Erythroblast (primary cell): ENCODE measurements at regions not wholly inside any gene's neighbourhood (a gene's known extent, or its start where the extent isn't known, plus 50 kb on each side); places are given as distances from the start of the nearest gene placed in this dataset.

Source experiments
- DNase-seq, 2 experiments: peaks; one replicate each; lab custom pipeline; 2025; lab: John Stamatoyannopoulos, UW
- GATA1 ChIP-seq: IDR thresholded peaks from 2 replicates; pipeline ENCODE4 v1.6.1; 2011; ENCODE audit warnings: low read depth, mild to moderate bottlenecking, control low read depth, low read length, moderate library complexity
- POLR2A ChIP-seq: IDR thresholded peaks from 2 replicates; pipeline ENCODE4 v1.6.1; 2011; ENCODE audit warnings: mild to moderate bottlenecking, low read length

DNA sequence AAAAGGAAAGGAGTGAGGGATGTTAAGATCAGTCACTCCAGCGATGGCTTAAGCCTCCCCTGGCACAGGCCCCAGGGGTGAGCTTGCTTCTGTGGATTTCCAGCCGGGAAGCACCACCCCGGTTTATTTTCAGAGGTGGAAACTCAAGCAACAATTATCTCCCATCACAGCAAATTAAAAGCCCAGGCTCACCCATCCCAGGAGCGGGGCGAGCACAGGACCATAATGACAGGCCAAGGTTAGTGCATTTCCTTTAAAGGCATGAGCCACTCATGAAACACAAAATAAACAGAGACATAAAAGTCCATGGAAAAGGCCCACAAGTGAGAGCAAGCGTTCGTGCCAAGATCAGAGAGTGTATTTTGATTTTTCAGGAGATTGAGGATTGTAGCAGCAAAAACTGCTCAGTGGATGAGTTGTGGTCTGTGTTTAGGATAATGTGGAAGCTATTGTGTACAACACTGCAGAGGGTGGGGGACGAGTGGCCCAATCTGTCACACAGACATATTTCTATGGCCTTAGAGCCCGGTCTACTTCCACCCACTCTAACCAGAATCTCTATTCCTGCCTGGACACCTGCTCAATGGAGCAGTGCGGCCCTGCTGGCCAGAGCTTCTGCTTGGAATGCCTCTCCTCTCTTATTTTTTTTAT is 111.4 kb upstream of the CDC42EP3 start:
- TF ChIP-seq GATA1, result no peak
- TF ChIP-seq POLR2A, result no peak
- DNase-seq, result no peak

DNA sequence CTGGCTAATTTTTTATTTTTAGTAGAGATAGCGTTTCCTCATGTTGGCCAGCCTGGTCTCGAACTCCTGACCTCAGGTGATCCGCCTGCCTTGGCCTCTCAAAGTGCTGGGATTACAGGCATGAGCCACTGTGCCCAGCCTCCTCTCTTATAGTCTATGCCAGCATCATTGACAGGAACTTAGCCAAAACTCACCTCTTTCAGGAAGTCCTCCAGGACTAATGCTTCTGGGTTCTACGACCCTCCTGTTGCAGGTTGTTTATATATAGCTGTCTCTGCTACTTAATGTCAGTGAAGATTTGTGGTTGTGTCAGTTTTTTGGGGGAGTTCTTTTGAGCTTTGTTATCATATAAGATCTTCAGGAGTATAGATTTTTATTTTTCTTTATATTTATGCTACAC is 112.1 kb upstream of the CDC42EP3 start:
- no peak for DNase-seq
- TF ChIP-seq POLR2A, result no peak
- TF ChIP-seq GATA1, result no peak

DNA sequence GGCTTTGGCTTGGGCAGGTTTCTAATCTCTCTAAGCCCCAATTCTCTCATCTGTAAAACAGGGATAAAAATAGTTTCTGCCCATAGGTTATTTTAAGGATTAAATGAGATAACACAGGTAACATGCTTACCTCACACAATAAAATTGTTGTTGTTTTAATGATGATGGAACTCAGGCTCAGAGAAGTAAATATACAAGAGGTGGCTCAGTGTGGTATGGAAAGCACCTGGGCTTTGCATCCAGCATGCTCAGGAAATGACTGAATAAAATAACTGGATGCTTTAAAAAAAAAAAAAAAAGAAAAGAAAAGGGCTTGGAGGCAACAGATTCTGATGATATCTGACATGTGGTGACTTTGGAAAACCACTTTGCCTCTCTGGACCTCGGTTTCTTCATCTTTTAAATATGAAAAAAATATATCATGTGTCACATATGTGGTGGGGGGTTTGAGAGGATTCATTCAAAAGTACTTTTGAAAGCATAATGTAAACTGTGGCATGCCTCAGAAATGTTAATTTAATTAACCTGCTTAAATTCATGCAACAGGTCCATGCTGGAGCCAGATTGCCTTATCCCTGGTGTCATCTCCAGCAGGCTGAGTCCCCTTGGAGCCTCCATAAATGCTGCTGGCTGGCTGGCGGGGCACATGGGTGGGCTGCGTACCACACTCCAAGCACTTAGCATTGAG is 112.8 kb upstream of the CDC42EP3 start:
- DNase-seq, result no peak
- no peak for TF ChIP-seq POLR2A
- TF ChIP-seq GATA1, result no peak

DNA sequence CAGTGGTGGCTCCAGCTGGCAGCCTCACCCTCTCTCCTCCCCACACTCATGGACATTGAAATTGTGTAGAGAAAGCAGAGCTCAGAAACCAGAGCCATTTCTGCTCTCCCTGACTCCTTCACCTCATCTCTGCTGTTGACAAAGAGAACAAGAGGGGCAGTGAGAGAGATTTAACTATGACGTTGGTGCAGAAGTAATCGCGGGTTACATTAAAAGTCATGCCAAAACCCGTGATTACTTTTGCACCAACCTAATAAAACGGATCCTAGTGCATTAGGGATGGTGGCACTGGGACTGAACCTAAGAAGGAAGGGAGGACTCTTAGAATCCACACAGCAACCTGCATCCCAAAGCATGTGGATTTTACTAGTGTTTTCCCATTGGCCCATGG is 113.3 kb upstream of the CDC42EP3 start:
- no peak for TF ChIP-seq GATA1
- no peak for TF ChIP-seq POLR2A
- DNase-seq, result no peak

DNA sequence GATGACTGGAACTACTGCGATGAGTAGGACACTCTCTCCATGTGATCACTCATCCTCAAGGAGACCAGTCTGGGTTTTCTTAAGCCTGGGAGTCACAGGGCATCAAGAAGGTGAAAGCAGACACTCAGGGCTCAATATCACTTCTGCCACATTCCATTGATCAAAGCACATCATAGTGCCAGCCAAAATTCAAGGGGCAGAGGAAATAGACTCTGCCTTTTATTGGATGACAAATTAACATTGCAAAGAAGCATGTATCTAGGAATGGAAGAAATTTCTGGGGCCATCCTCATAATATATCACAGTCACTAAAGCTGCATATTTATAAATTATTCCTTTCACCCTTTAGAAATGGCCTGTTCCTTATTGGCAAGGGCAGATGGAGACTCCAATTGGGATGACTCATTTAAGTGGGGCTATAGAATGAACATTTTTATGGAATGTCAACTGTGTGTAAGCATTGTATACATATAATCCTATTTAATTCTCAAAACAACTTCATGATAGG is 114.8 kb upstream of the CDC42EP3 start:
- no peak for DNase-seq
- no peak for TF ChIP-seq GATA1
- no peak for TF ChIP-seq POLR2A

DNA sequence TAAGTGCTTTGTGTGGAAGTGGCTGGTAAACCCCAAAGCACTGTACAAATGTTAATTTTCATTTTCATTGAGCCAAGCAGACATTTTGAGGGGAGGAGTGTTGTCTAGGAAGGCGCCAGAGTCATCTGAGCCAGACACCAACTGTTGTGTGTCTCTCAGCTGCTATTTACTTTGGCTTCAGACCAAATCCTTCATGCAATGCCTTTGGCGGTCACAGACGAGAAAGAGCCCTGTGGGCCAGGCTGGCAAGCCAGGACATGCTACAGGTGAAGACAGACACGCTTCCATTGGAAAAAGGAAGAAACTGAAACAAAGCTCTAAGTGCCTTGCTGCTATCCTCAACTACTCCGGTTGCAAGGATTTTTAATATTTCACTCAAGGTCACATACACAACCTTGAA is 115.4 kb upstream of the CDC42EP3 start:
- TF ChIP-seq GATA1 (no peak), POLR2A (no peak)
- no peak for DNase-seq

DNA sequence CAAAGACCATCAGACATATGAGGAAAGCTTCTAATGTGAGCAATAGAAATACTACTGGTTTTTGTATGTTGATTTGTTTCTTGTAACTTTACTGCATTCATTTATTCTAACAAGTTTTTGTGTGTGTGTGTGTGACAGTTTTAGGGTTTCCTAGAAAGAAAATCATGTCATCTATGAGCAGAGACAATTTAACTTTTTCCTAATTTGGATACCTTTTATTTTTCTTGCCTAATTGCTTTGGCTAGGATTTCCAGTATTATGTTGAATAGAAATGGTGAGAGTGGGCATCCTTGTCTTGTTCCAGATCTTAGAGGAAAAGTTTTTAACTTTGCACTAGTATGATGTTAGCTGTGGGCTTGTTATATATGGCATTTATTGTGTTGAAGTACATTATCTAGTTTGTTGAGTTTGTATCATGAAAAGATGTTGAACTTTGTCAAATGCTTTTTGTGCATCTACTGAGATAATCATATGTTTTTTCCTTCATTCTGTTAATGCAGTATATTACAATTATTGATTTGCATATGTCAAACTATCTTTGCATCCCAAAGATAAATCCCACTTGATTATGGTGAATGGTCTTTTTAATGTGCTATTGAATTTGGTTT is 117.3 kb upstream of the CDC42EP3 start:
- no peak for DNase-seq
- no peak for TF ChIP-seq GATA1
- no peak for TF ChIP-seq POLR2A

DNA sequence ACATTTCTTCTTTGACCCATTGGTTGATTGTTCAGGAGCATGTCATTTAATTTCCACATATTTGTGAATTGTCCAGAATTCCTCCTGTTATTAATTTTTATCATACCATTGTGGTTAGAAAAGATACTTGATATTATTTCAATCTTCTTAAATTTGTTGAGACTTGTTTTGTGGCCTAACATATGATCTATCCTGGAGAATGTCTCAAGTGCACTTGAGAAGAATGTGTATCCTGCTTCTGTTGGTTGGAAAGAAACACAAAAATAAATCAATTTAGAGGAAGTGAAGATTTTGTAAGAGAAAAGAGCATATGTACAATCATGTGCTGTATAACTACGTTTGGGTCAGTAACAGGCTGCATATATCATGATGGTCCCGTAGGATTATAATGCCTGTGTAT is 118.6 kb upstream of the CDC42EP3 start:
- no peak for TF ChIP-seq GATA1
- TF ChIP-seq POLR2A, result no peak
- DNase-seq, result no peak

DNA sequence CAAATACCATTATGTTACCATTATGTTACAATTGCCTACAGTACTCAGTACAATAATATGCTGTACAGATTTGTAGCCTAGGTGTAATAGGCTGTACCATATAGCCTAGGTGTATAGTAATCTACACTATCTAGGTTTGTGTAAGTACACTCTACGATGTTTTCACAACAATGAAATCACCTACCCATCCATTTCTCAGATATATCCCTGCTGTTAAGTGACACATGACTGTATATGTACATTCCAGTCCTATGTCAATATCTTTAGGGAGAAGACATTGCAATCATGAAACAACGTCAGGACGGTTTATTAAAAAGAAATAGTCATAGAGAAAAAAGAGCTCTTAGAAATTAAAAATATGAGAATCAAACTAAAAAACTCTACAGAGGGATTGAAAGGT is 119.0 kb upstream of the CDC42EP3 start:
- no peak for DNase-seq
- TF ChIP-seq GATA1, result no peak
- TF ChIP-seq POLR2A, result no peak

DNA sequence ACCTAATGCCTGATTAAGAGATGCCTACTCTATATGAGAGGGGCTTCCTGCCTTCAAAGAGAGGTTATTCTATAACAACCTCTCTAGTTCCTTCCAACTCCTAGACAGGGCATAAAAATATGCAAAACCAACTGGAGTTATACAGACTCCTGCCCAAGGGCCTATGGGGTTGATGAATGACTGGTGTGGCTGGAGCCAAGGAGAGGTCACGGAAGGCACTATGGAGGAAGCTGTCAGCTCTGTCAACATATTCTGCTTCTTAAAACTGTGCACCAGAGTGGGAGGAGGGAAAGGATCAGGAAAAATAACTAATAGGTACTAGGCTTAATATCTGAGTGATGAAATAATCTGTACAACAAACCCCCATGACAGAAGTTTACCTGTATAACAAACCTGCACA is 120.9 kb upstream of the CDC42EP3 start:
- DNase-seq, result no peak
- TF ChIP-seq POLR2A (no peak), GATA1 (no peak)

DNA sequence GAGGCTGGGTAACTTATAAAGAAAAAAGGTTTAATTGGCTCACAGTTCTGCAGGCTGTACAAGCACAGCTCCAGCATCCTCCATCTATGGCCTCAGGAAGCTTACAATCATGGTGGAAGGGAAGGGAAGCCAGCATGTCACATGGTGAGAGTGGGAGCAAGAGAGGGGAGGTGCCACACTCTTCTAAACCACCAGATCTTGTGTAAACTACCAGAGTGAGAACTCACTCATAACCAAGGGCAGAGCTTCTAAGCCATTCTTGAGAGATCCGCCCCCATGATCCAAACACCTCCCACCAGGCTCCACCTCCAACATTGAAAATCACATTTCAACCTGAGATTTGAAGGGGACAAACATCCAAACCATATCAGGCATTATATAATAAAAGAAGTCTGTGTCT is 121.6 kb upstream of the CDC42EP3 start:
- DNase-seq, result no peak
- TF ChIP-seq POLR2A, result no peak
- no peak for TF ChIP-seq GATA1

DNA sequence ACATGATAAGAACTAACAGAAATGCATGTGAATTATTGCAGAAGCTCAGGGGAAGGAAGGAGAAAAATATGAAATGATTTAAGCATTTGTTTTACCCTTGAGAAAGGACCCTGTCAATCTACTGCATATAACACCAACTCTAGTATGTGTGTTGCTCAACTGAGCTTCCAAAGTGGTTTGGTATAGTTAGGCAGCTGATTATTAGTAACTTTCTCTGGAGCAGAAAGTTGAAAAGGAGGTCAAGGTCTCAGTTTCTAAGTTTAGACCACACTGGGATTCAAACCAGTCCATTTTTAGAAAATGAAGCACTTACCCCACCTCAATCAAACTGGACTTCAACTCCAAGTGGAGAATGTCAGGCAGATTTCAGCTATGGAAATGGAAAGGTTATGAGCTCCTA is 123.3 kb upstream of the CDC42EP3 start:
- DNase-seq, result no peak
- TF ChIP-seq POLR2A, result no peak
- no peak for TF ChIP-seq GATA1

DNA sequence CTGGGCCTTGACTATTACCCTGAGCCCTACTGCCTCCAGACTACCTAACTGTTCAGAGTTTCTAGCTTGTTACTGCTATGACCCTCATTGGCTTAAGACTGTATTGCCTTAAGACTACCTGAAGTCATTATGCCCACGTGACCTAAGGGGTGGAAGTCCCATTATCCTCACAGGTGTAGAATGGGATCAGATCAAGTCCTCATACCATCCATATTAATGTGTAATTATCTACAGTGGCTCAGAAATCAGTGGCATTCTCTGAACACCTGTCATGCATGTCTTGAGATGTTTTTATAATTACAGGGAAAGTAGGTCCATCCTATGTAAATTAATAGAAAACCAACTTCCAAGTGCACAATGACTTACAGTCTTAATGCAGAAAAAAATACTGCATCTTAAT is 124.0 kb upstream of the CDC42EP3 start:
- DNase-seq, result no peak
- TF ChIP-seq GATA1, result no peak
- TF ChIP-seq POLR2A, result no peak

DNA sequence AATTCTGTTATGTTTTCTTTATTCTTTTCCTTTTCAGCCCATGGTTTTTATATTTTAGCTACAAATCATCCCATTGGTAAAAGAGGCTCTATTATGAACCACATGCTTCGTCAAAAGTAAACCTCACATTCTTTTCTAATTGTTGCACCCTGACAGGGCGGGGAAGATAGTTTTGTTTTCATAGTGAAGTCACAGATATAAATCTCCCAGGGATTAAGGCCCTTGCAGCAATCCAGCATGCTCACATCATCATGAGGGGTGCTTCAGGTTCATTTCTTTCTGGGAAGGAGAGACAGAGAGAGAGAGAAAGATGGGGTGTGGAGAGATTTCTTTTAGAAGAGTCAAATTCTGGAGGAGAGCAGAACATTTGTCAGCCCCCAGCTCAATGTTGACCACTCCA is 124.5 kb upstream of the CDC42EP3 start:
- DNase-seq, result no peak
- TF ChIP-seq GATA1 (no peak), POLR2A (no peak)

DNA sequence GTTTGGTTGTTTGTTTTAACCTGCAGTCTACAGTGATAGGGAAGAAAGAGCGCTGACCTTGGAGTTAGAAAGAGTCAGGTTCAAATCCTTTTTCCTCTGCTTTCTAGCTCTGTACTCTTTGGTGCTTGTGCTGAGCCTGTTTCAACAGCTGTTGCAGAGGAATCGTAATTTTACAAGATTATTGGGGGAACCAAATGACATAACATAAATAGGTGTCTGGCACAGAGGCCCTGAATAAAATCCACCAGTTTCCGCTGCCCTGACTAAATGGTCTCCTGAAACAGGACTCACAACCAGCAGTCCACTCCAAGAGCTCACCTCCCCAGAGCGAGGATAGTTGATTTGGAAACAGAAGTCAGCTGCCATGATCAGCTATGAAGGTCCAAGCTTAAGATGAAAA is 125.0 kb upstream of the CDC42EP3 start:
- TF ChIP-seq GATA1 (no peak), POLR2A (no peak)
- no peak for DNase-seq
